SIG-M5 treated with dmso at 0.1 percent for 504 hours (cell line): ENCODE measurements at regions not wholly inside any gene's neighbourhood (a gene's known extent, or its start where the extent isn't known, plus 50 kb on each side); places are given as distances from the start of the nearest gene placed in this dataset.
"Not testable (repeated sequence)": the region's sequence is repeated elsewhere in the genome, so short reads cannot be mapped to it uniquely, and the experiment has no call there.

Source experiments
- DNase-seq: peaks from one replicate; lab custom pipeline; 2025; ENCODE audit not compliant: unreplicated experiment; lab: John Stamatoyannopoulos, UW

GRCh38 chr16:10232757-10233156 is 50.5 kb upstream of the GRIN2A start:
- DNase-seq, result no peak

DNA sequence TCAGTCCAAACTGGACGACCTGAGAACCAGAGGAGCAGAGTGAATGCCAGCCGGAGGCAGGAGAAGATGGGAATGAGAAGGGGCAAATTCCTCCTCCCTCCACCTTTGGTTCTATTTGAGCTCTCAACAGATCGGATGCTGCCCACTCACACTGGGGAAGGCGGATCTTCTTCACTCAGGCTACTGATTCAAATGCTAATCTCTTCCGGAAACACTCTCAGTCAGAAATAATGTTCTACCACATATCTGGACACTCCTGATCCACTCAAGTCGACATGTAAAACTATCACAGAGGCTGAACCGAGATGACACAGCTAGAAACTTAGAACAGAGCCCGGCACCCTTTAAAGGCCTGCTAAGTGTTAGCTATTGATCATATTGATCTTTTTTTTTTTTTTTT is 57.4 kb upstream of the GRIN2A start:
- no peak for DNase-seq

- no peak for DNase-seq
These were observed 58.8 kb upstream of the GRIN2A start for GRCh38 chr16:10240854-10241613.

GRCh38 chr16:10242097-10242496 is 59.9 kb upstream of the GRIN2A start:
- DNase-seq, result no peak

DNA sequence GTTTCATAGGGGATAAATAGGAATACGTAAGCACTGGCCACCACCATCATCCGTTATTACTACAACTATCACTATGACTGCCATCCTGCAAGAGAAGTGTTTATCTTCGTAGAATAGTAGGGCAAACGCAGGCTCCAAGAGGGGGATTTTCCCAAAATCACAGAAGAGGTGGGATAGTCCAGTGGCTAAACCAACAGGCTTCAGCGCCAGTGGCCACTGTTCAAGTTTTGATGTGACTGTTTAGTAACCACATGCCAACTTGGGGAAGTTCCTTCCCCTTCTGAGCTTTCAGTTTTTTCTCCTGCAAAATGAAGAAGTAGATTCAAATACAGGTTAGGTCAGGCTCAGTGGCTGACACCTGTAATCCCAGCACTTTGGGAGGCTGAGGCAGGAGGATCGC is 60.7 kb upstream of the GRIN2A start:
- DNase-seq, result no peak

GRCh38 chr16:10245002-10245401 is 62.8 kb upstream of the GRIN2A start:
- no peak for DNase-seq

GRCh38 chr16:10250137-10250828 is 68.1 kb upstream of the GRIN2A start:
- no peak for DNase-seq

GRCh38 chr16:10252155-10252554 is 69.9 kb upstream of the GRIN2A start:
- DNase-seq, result no peak

DNA sequence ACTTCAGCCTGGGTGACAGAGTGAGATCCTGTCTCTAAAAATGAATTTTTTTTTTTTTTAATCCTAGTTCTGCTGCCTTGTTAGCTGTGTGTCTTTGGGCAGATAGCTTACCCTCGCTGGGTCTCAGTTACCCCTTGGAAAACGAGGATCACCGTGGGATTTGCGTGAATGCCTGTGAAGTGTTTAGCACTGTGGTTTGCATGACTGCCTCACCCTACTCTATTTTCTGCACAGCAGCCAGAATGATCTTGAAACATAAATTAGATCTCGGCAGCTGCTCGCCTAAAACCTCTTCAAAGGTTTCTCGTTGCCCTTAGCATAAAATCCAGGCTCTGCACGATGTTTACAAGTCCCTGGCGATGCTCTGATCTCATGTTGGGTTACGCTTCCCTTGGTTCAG is 71.2 kb upstream of the GRIN2A start:
- DNase-seq, result no peak

DNA sequence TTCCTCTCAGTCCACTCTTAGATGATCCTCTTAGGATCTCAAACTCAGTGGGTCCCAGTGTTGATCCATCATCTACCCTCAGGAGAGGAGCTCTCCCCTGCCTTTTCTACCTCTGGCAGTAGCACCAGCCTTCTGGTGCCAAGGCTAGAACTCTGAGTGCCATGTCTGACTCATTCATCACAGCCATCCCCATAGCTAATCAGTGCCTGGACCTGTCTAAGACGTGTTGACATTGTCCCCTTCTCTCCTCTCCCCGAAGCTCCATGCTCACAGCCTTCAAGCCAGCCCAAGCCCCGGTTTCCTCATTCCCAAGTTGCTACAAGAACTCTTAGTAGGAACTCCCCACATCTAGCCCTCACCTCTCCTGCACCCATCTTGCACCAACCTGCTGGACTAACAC is 73.5 kb upstream of the GRIN2A start:
- no peak for DNase-seq

- peak; percentile 46 for DNase-seq
These were observed 74.8 kb upstream of the GRIN2A start for GRCh38 chr16:10256784-10257641.

DNA sequence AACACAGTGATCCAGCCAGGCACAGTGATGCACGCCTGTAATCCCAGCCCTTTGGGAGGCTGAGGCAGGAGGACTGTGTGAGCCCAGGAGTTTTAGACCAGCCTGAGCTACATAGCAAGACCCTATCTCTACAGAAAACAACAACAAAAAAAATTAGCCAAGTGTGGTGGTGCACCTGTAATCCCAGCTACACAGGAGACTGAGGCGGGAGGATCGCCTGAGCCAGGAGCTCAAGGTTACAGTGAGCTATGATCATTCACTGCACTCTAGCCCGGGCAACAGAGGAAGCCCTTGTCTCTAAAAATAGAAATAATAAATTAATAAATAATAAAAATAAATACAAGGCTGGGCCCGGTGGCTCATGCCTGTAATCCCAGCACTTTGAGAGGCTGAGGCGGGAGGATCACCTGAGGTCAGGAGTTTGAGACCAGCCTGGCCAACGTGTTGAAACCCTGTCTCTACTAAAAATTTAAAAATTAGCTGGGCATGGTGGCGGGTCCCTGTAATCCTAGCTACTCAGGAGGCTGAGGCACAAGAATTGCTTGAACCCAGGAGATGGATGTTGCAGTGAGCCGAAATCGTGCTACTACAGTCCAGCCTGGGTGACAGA is 75.5 kb upstream of the GRIN2A start:
- not testable (repeated sequence) for DNase-seq

- not testable (repeated sequence) for DNase-seq
These were observed 76.8 kb upstream of the GRIN2A start for GRCh38 chr16:10258930-10259603.

GRCh38 chr16:10261077-10261476 is 78.8 kb upstream of the GRIN2A start:
- no peak for DNase-seq

DNA sequence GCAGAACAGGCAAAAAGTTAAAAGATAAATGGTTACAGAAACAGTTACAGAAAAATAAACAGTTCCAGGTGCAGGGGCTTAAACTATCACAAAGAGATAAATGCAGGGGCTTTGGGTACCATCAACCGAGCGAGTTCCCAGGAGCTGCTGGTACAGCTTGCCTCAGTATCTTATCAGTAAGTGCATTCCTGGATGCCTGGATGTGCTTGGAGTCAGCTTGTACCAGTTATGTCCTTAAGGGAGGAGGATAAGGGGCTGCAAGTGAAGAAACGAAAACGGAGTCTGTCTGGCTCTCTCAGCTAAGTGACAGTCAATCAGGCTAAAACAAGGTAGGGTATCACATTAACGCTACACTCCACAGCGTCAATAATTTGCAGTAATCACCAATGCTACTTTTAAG is 79.3 kb upstream of the GRIN2A start:
- DNase-seq, result not testable (repeated sequence)

- DNase-seq, result no peak
These were observed 80.3 kb upstream of the GRIN2A start for GRCh38 chr16:10262377-10263132.

DNA sequence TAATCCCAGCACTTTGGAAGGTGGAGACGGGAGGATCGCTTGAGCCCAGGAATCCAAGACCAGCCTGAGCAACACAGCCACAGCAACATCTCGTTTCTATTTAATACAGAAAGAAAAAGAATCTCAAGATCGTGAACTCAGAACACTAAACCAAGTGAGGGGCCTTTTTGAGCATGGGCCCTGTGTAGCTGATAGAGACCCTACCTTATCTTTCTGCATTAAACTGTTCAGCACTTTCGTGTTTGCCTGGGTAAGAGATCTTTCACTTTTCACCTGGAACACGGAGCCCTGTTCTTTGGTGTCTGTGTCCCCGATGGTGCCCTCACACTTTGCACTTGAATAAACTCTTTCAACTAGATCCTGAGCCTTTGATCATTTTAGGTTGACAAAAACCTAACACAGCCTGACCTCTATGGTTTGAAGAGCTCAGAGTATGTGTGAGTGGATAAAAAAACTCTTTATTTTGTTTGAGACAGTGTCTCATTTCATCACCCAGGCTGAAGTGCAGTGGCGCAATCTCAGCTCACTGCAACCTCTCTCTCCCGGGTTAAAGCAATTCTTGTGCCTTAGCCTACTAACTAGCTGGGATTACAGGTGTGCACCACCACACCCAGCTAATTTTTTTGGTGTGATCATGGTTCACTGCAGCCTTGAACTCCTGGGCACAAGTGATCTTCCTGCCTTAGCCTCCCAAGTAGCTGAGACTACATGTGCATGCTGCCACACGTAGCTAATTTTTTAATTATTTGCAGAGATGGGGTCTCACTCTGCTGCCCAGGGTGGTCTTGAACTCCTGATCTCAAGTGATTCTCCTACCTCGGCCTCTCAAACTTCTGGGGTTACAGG is 83.8 kb upstream of the GRIN2A start:
- DNase-seq, result no peak

DNA sequence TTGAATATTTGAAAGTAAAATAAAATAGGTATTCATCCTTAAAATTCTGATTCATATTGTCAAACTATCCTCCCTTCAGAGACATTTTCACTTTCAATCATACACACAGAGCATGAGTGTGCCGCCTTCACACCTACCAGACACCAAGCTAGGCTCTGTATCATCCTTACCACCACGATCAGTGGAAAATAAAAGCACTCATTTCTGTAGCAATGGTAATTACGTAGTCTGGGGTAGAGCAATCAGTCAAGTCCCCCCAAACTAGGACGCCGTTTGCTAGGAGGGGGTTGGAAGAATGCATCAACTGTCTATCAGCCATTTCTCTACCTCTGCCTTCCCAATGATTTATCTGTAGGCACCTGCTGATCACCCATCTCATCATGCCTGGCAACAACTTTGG is 84.6 kb upstream of the GRIN2A start:
- no peak for DNase-seq

GRCh38 chr16:10269632-10270031 is 87.4 kb upstream of the GRIN2A start:
- DNase-seq, result no peak
